Bronchial epithelial cell (primary cell): ENCODE measurements at regions not wholly inside any gene's neighbourhood (a gene's known extent, or its start where the extent isn't known, plus 50 kb on each side); places are given as distances from the start of the nearest gene placed in this dataset.
A peak's percentile ranks its signal among the peaks of the same experiment; 100 is the strongest.

Experiments
- DNase-seq: peaks from one replicate; pipeline ENCODE4 v3.0.0-alpha.2; 2010; ENCODE audit warnings: low read depth
- FAIRE-seq: peaks from 2 replicates; lab custom pipeline; 2011; peaks lifted over from hg19 to GRCh38; lab: Jason Lieb, UNC
- H3K27me3 ChIP-seq: 2 replicates; pipeline ENCODE4 v1.5.1; 2011; ENCODE audit warnings: low read length; ENCODE audit not compliant: control insufficient read depth, insufficient read depth
- H3K36me3 ChIP-seq: 2 replicates; pipeline ENCODE4 v1.5.1; 2011; ENCODE audit warnings: low read length; ENCODE audit not compliant: control insufficient read depth, insufficient read depth
- H3K4me3 ChIP-seq: 2 replicates; pipeline ENCODE4 v1.5.1; 2011; ENCODE audit warnings: mild to moderate bottlenecking, low read depth, low read length, control low read depth
- TF ChIP-seq, protein P1 (sequence below): IDR thresholded peaks from 2 replicates; pipeline ENCODE4 v1.5.1; 2011; ENCODE audit warnings: mild to moderate bottlenecking, moderate library complexity, low read length, control low read depth, inconsistent platforms; ENCODE audit not compliant: insufficient read depth, severe bottlenecking

- TF ChIP-seq, protein P1, sequence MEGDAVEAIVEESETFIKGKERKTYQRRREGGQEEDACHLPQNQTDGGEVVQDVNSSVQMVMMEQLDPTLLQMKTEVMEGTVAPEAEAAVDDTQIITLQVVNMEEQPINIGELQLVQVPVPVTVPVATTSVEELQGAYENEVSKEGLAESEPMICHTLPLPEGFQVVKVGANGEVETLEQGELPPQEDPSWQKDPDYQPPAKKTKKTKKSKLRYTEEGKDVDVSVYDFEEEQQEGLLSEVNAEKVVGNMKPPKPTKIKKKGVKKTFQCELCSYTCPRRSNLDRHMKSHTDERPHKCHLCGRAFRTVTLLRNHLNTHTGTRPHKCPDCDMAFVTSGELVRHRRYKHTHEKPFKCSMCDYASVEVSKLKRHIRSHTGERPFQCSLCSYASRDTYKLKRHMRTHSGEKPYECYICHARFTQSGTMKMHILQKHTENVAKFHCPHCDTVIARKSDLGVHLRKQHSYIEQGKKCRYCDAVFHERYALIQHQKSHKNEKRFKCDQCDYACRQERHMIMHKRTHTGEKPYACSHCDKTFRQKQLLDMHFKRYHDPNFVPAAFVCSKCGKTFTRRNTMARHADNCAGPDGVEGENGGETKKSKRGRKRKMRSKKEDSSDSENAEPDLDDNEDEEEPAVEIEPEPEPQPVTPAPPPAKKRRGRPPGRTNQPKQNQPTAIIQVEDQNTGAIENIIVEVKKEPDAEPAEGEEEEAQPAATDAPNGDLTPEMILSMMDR: no peak
- FAIRE-seq (no peak), DNase-seq (no peak)
- H3K27me3 ChIP-seq: no peaks in the 10 kb centered on the region
- H3K36me3 ChIP-seq: no peaks in the 10 kb centered on the region
- H3K4me3 ChIP-seq: no peak overlapping the region
Measured at GRCh38 chr4:151865744-151866591, 105.2 kb upstream of the GATB start.

DNA sequence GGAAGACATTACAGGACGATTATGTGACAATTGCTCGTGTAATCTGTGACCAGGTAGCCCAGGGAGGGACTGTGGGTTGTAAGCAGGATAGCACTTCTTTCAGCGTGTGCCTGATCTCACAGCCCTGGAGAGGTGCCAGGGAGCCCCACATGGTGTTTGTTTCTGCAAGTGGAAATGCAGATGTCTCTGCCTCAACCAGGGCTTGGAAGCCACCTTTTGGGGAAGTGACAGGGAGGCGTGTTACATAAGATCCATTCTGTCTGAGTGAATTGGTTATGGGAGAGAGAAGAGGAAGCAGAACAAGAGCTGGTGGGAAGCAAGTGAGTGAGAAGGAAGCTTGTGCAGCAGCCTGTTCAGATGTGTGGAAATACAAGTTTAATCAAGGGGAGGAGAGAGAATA, 104.5 kb upstream of the GATB start:
- DNase-seq: no peak
- no peaks in the 10 kb centered on the region for H3K27me3 ChIP-seq
- FAIRE-seq: no peak
- no peak overlapping the region for H3K4me3 ChIP-seq
- TF ChIP-seq, protein P1: no peak
- no peaks in the 10 kb centered on the region for H3K36me3 ChIP-seq

GRCh38 chr4:151864068-151864467, 103.3 kb upstream of the GATB start:
- TF ChIP-seq, protein P1: no peak
- Histone ChIP-seq H3K27me3 (no peaks in the 10 kb centered on the region), H3K4me3 (no peak overlapping the region), H3K36me3 (no peaks in the 10 kb centered on the region)
- FAIRE-seq: no peak
- DNase-seq: no peak

GRCh38 chr4:151862766-151863165, 102.0 kb upstream of the GATB start:
- H3K36me3 ChIP-seq: no peaks in the 10 kb centered on the region
- TF ChIP-seq, protein P1: no peak
- no peak overlapping the region for H3K4me3 ChIP-seq
- H3K27me3 ChIP-seq: no peaks in the 10 kb centered on the region
- peak; percentile 37 for DNase-seq
- FAIRE-seq: no peak

- Histone ChIP-seq H3K27me3 (peaks cover 2% of the 10 kb centered on the region), H3K4me3 (no peak overlapping the region), H3K36me3 (no peaks in the 10 kb centered on the region)
- FAIRE-seq (no peak), DNase-seq (no peak)
- TF ChIP-seq, protein P1: no peak
Measured at GRCh38 chr4:151860561-151861093, 99.8 kb upstream of the GATB start.
